ENCODE measurements at regions not wholly inside any gene's neighbourhood (a gene's known extent, or its start where the extent isn't known, plus 50 kb on each side); places are given as distances from the start of the nearest gene placed in this dataset.

GRCh38 chr2:104501929-104502328, 352.0 kb upstream of the POU3F3 start:
- DNase-seq (no peak), ATAC-seq (no peak)
- Histone ChIP-seq H3K36me3 (ENCODE audit: low read depth) (no peaks in the 10 kb centered on the region), H3K4me3 (no peak overlapping the region), H3K4me1 (ENCODE audit: low read depth) (no peaks in the 10 kb centered on the region), H3K9me3 (no peaks in the 10 kb centered on the region)
- no peak for TF ChIP-seq CTCF (IDR thresholded peaks at IDR 0.05)
- intact Hi-C loops (cut with DNase I, micrococcal nuclease) = no loop called here

DNA sequence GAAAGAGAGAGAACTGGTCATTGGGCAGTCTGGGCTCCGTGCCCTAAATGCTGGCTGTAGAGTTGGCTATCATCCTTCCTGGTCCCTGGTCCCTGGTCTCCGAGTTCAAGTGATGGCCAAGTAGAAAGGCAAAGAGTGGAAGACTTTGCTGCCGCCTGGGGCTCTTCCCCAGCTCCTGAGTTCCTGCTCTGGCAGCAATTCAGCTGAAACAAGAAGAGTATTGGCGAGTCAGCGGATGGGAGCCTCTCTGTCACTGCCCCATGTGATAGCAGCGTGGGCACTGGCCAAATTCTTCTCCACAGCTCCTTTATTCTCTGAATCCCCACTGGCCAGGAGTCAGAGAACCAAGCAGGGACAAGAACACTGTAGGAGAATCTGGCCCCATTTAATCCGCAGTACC, 351.0 kb upstream of the POU3F3 start:
- Histone ChIP-seq H3K9me3 (no peaks in the 10 kb centered on the region), H3K36me3 (ENCODE audit: low read depth) (no peaks in the 10 kb centered on the region), H3K4me3 (no peak overlapping the region), H3K4me1 (ENCODE audit: low read depth) (no peaks in the 10 kb centered on the region)
- intact Hi-C loops (cut with DNase I, micrococcal nuclease) = no loop called here
- TF ChIP-seq CTCF (IDR thresholded peaks at IDR 0.05) = no peak
- ATAC-seq = no peak
- no peak for DNase-seq

DNA sequence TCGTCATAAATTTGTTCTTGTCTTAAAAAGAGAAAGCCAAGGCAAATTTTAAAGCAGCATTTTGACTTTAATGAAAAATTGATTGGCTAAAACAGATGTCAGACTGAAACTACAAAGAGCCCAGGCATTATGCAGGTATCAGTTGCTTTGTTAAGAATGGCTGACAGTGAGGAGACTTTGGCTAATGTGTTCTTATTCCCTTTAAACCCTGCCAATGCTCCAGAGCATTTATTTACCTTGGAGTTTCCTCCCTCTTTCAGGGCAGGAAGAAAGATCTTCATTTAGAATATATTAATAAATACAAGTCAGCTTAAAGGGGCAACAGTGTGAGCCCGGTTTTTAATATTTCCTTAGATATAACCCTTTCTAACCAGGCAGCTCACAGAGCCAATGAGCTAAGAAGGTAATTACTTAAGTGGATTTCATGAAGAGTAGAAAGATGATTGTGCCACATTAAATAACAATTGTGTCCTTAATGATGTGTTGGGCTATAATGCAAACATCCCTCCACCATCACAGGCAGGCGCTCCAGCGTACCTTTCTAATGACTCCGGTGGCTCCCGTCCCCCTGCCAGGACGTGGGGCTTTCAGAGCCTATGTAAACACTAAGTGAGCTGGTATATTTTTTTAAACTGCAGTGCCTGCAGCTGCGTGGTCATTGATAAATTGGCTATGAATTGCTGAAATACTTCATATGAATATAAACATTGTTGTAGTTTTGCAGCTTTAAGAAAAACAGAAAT, 349.4 kb upstream of the POU3F3 start:
- no peak for DNase-seq
- Histone ChIP-seq H3K4me1 (ENCODE audit: low read depth) (no peaks in the 10 kb centered on the region), H3K4me3 (no peak overlapping the region), H3K9me3 (no peaks in the 10 kb centered on the region), H3K36me3 (ENCODE audit: low read depth) (no peaks in the 10 kb centered on the region)
- no peak for ATAC-seq
- intact Hi-C loops (cut with DNase I, micrococcal nuclease) = no loop called here
- TF ChIP-seq CTCF (IDR thresholded peaks at IDR 0.05) = no peak

GRCh38 chr2:104518256-104518655, 335.7 kb upstream of the POU3F3 start:
- intact Hi-C loops (cut with DNase I, micrococcal nuclease) = no loop called here
- Histone ChIP-seq H3K9me3 (no peaks in the 10 kb centered on the region), H3K4me3 (no peak overlapping the region), H3K4me1 (ENCODE audit: low read depth) (no peaks in the 10 kb centered on the region), H3K36me3 (ENCODE audit: low read depth) (no peaks in the 10 kb centered on the region)
- ATAC-seq = no peak
- TF ChIP-seq CTCF (IDR thresholded peaks at IDR 0.05) = no peak
- no peak for DNase-seq

DNA sequence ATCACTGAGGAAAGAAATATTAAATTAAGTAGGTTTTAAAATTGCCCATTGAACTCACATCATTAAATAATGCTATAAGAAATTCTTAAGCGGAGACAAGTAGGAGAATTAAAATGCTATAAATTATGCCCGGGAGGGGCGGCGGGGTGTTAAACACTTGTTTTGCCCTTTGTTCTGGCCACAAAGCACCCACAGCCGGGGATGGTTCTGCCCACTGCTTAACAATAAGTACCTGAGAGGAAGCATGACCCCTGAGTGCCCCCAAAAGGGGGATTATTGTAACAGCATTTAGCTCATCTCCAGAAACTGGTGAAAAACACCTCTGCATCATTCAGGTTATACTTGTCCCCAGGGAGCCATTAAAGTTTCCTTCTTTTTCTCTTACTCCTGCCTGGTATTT, 332.7 kb upstream of the POU3F3 start:
- no peak for DNase-seq
- H3K4me3 ChIP-seq = no peak overlapping the region
- intact Hi-C loops (cut with DNase I, micrococcal nuclease) = no loop called here
- no peak for TF ChIP-seq CTCF (IDR thresholded peaks at IDR 0.05)
- no peak for ATAC-seq
- H3K9me3 ChIP-seq = no peaks in the 10 kb centered on the region
- H3K36me3 ChIP-seq (ENCODE audit: low read depth) = no peaks in the 10 kb centered on the region
- no peaks in the 10 kb centered on the region for H3K4me1 ChIP-seq (ENCODE audit: low read depth)

DNA sequence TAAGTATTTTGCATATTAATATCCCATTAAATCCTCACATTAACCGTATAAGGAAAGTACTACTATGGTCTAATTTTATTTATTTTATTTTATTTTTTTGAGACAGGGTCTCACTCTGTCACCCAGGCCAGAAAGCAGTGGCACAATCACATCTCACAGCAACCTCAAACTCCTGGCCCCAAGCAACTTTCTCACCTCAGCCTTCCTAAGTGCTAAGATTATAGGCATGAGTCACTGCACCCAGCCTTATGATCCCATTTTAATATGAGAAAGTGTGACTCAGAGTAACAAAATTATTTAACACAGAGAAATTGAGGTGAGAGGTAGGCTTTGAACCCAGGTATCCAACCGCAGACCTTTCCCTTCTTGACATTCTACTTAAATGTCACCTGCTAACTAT, 330.0 kb upstream of the POU3F3 start:
- DNase-seq = no peak
- Histone ChIP-seq H3K9me3 (no peaks in the 10 kb centered on the region), H3K36me3 (ENCODE audit: low read depth) (no peaks in the 10 kb centered on the region), H3K4me1 (ENCODE audit: low read depth) (no peaks in the 10 kb centered on the region), H3K4me3 (no peak overlapping the region)
- no peak for ATAC-seq
- intact Hi-C loops (cut with DNase I, micrococcal nuclease) = no loop called here
- no peak for TF ChIP-seq CTCF (IDR thresholded peaks at IDR 0.05)

Measured in mucosa of descending colon (tissue), 3 donors.